ENCODE measurements at regions not wholly inside any gene's neighbourhood (a gene's known extent, or its start where the extent isn't known, plus 50 kb on each side); places are given as distances from the start of the nearest gene placed in this dataset.

DNA sequence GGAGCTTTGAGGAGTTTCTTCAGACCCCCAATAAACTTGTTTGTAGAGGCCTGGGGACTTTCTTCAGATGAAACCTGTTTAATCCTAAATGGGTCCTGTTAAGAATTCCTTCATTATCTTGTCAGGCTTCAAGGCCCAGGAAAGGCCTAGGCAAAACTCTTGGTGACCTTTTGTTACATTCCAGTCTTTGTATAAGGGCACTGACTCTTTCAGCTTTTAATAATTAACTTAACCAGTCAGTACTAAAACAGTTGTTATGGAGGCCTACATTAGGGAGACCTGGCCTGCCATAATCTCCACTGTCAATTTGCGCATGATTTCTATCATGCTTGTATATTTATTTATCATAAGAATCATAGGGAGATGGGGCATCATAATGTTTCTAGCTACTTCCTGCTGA lies 110.2 kb downstream of the FCRL5 start:
- in situ Hi-C loops (cut with MboI): no loop called here
- H3K9me2 ChIP-seq (ENCODE audit: insufficient read depth): no peaks in the 10 kb centered on the region
- no peaks in the 10 kb centered on the region for H3F3A ChIP-seq (ENCODE audit: insufficient read depth)
- no peaks in the 10 kb centered on the region for H3K36me3 ChIP-seq (ENCODE audit: low read depth)
- no peak for DNase-seq
- no peaks in the 10 kb centered on the region for H3K27me3 ChIP-seq (replicated peaks; ENCODE audit: insufficient read depth)
- H3K4me1 ChIP-seq (ENCODE audit: insufficient read depth): no peaks in the 10 kb centered on the region
- H3K4me3 ChIP-seq: no peak overlapping the region
- TF ChIP-seq EZH2 (IDR thresholded peaks at IDR 0.05; ENCODE audit: insufficient read depth, poor library complexity, severe bottlenecking) (no peak), EZH2phosphoT487 (IDR thresholded peaks at IDR 0.05; ENCODE audit: insufficient read depth, low read depth) (no peak)
- H3K79me2 ChIP-seq (ENCODE audit: insufficient read depth): no peaks in the 10 kb centered on the region
- no peak overlapping the region for H3K9ac ChIP-seq
- H4K20me1 ChIP-seq (ENCODE audit: insufficient read depth): no peaks in the 10 kb centered on the region
- H3K27ac ChIP-seq: no peak overlapping the region
- H3K4me2 ChIP-seq (ENCODE audit: unreplicated experiment): no peak overlapping the region
- H3K9me3 ChIP-seq (ENCODE audit: low read depth): no peaks in the 10 kb centered on the region
- no peak overlapping the region for H2AFZ ChIP-seq
- 86 to 91% methylated on average over 1 of the region's 1 CpG for WGBS, 2 experiments (ENCODE audit: low coverage in 1 of 2, low lambda C conversion rate in 2 of 2, missing lambda C conversion rate in 2 of 2)

DNA sequence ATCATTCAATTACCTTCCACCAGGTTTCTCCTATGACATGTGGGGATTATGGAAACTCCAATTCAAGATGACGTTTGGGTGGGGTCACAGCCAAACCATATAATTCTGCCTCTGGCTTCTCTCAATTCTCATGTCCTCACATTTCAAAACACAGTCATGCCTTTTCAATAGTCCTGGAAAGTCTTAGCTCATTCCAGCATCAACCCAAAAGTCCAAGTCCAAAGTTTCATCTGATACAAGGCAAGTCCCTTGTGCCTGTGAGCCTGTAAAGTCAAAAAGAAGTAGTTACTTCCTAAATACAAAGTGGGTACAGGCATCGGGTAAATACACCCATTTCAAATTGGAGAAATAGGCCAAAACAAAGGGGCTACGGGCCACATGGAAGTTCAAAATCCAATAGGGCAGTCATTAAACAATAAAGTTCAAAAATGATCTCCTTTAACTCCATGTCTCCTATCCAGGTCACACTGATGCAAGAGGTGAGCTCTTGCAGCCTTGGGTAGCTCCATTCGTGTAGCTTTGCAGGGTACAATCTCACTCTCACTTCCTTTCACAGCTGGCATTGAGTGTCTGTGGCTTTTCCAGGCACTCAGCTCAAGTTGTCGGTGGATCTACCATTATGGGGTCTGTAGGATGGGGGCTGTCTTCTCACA lies 112.9 kb downstream of the FCRL5 start:
- no peak overlapping the region for H3K27ac ChIP-seq
- no peaks in the 10 kb centered on the region for H3K79me2 ChIP-seq (ENCODE audit: insufficient read depth)
- H3K4me3 ChIP-seq: no peak overlapping the region
- no peak overlapping the region for H3K4me2 ChIP-seq (ENCODE audit: unreplicated experiment)
- H3K36me3 ChIP-seq (ENCODE audit: low read depth): no peaks in the 10 kb centered on the region
- no peaks in the 10 kb centered on the region for H3K27me3 ChIP-seq (replicated peaks; ENCODE audit: insufficient read depth)
- WGBS, 2 experiments (ENCODE audit: low coverage in 1 of 2, low lambda C conversion rate in 2 of 2, missing lambda C conversion rate in 2 of 2): 35 to 41% methylated on average over 5 of the region's 5 CpGs
- no peaks in the 10 kb centered on the region for H3F3A ChIP-seq (ENCODE audit: insufficient read depth)
- DNase-seq: no peak
- H2AFZ ChIP-seq: no peak overlapping the region
- in situ Hi-C loops (cut with MboI): no loop called here
- no peaks in the 10 kb centered on the region for H4K20me1 ChIP-seq (ENCODE audit: insufficient read depth)
- no peaks in the 10 kb centered on the region for H3K9me2 ChIP-seq (ENCODE audit: insufficient read depth)
- TF ChIP-seq EZH2phosphoT487 (IDR thresholded peaks at IDR 0.05; ENCODE audit: insufficient read depth, low read depth): no peak
- no peak for TF ChIP-seq EZH2 (IDR thresholded peaks at IDR 0.05; ENCODE audit: insufficient read depth, poor library complexity, severe bottlenecking)
- no peak overlapping the region for H3K9ac ChIP-seq
- H3K9me3 ChIP-seq (ENCODE audit: low read depth): no peaks in the 10 kb centered on the region
- H3K4me1 ChIP-seq (ENCODE audit: insufficient read depth): no peaks in the 10 kb centered on the region

DNA sequence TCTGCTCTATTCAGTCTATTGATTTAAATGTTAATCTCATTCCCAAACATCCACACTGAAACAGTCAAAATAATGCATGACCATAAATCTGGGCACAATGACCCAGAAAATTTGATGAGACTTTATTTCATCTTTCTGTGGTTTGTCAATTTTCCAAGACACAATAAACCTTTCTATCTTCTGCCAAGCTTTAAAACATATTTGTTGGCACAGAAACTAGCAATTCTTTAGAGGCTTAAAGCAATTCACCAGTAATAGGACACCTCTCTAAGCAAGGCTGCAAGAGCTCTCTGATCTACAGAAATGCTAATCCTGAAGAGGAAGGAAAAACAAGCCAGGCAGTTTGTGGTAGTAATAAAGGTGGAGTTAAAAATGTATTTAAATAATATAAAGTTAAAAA lies 113.7 kb downstream of the FCRL5 start:
- Histone ChIP-seq H4K20me1 (ENCODE audit: insufficient read depth) (no peaks in the 10 kb centered on the region), H3F3A (ENCODE audit: insufficient read depth) (no peaks in the 10 kb centered on the region), H3K79me2 (ENCODE audit: insufficient read depth) (no peaks in the 10 kb centered on the region), H3K4me3 (no peak overlapping the region), H3K4me2 (ENCODE audit: unreplicated experiment) (no peak overlapping the region), H3K9ac (no peak overlapping the region), H2AFZ (no peak overlapping the region), H3K36me3 (ENCODE audit: low read depth) (no peaks in the 10 kb centered on the region), H3K9me2 (ENCODE audit: insufficient read depth) (no peaks in the 10 kb centered on the region), H3K27ac (no peak overlapping the region), H3K27me3 (replicated peaks; ENCODE audit: insufficient read depth) (no peaks in the 10 kb centered on the region), H3K9me3 (ENCODE audit: low read depth) (no peaks in the 10 kb centered on the region), H3K4me1 (ENCODE audit: insufficient read depth) (no peaks in the 10 kb centered on the region)
- TF ChIP-seq EZH2 (IDR thresholded peaks at IDR 0.05; ENCODE audit: insufficient read depth, poor library complexity, severe bottlenecking) (no peak), EZH2phosphoT487 (IDR thresholded peaks at IDR 0.05; ENCODE audit: insufficient read depth, low read depth) (no peak)
- peak; percentile 2 for DNase-seq
- in situ Hi-C loops (cut with MboI): no loop called here

DNA sequence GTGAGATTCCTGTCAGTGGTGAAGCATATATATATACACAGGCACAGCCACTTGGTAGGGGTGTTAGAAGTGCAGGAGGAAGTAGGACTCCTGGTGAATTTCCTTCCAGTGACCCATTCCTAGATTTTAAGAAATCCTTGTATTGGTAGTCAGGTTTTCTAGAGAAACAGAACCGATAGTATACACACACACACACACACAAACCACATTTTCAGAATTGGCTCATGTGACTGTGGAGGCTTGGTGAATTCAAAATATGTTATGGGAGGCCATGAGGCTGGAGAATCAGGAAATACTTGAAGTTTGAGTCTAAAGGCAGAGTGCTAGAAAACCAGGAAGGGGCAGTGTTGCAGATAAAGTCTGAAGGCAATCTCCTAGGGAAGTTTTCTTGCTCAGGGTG lies 114.2 kb downstream of the FCRL5 start:
- Histone ChIP-seq H3K9me3 (ENCODE audit: low read depth) (no peaks in the 10 kb centered on the region), H3F3A (ENCODE audit: insufficient read depth) (no peaks in the 10 kb centered on the region), H3K27ac (no peak overlapping the region), H3K27me3 (replicated peaks; ENCODE audit: insufficient read depth) (no peaks in the 10 kb centered on the region), H3K4me2 (ENCODE audit: unreplicated experiment) (no peak overlapping the region), H3K4me3 (no peak overlapping the region), H2AFZ (no peak overlapping the region), H3K9ac (no peak overlapping the region), H3K79me2 (ENCODE audit: insufficient read depth) (no peaks in the 10 kb centered on the region), H3K36me3 (ENCODE audit: low read depth) (no peaks in the 10 kb centered on the region), H3K9me2 (ENCODE audit: insufficient read depth) (no peaks in the 10 kb centered on the region), H3K4me1 (ENCODE audit: insufficient read depth) (no peaks in the 10 kb centered on the region), H4K20me1 (ENCODE audit: insufficient read depth) (no peaks in the 10 kb centered on the region)
- 33 to 42% methylated on average over 1 of the region's 1 CpG for WGBS, 2 experiments (ENCODE audit: low coverage in 1 of 2, low lambda C conversion rate in 2 of 2, missing lambda C conversion rate in 2 of 2)
- in situ Hi-C loops (cut with MboI): no loop called here
- no peak for TF ChIP-seq EZH2phosphoT487 (IDR thresholded peaks at IDR 0.05; ENCODE audit: insufficient read depth, low read depth)
- no peak for TF ChIP-seq EZH2 (IDR thresholded peaks at IDR 0.05; ENCODE audit: insufficient read depth, poor library complexity, severe bottlenecking)
- DNase-seq: peak; percentile 26

DNA sequence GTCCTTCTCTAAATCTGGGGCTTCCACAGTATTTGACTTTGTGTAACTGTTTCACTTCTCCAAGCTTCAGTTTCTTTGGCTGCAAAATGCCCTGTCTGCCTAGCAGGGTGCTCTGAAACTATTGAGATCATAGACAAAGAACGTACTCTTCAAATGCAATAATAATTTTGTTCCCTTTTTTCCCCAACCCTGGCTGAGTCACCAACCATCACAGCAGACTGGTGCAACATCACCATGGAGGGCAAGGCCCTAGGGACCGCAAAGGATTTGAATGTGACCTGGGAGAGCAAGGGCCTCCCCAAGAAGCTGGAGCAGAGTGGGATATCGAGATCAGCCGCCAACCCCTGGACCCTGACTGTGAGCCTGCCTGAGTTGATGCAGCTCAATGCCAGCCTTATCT lies 115.0 kb downstream of the FCRL5 start:
- no peak overlapping the region for H3K9ac ChIP-seq
- H3F3A ChIP-seq (ENCODE audit: insufficient read depth): no peaks in the 10 kb centered on the region
- no peaks in the 10 kb centered on the region for H3K9me3 ChIP-seq (ENCODE audit: low read depth)
- no peaks in the 10 kb centered on the region for H3K79me2 ChIP-seq (ENCODE audit: insufficient read depth)
- in situ Hi-C loops (cut with MboI): no loop called here
- no peaks in the 10 kb centered on the region for H3K36me3 ChIP-seq (ENCODE audit: low read depth)
- H3K27me3 ChIP-seq (replicated peaks; ENCODE audit: insufficient read depth): no peaks in the 10 kb centered on the region
- H3K27ac ChIP-seq: no peak overlapping the region
- no peaks in the 10 kb centered on the region for H3K9me2 ChIP-seq (ENCODE audit: insufficient read depth)
- H3K4me2 ChIP-seq (ENCODE audit: unreplicated experiment): no peak overlapping the region
- no peak for TF ChIP-seq EZH2 (IDR thresholded peaks at IDR 0.05; ENCODE audit: insufficient read depth, poor library complexity, severe bottlenecking)
- no peak for TF ChIP-seq EZH2phosphoT487 (IDR thresholded peaks at IDR 0.05; ENCODE audit: insufficient read depth, low read depth)
- no peak overlapping the region for H2AFZ ChIP-seq
- no peaks in the 10 kb centered on the region for H4K20me1 ChIP-seq (ENCODE audit: insufficient read depth)
- no peak overlapping the region for H3K4me3 ChIP-seq
- DNase-seq: peak; percentile 3
- no peaks in the 10 kb centered on the region; the same call in 1 of the 2 replicates for H3K4me1 ChIP-seq (ENCODE audit: insufficient read depth)
- 63 to 66% methylated on average over 4 of the region's 4 CpGs for WGBS, 2 experiments (ENCODE audit: low coverage in 1 of 2, low lambda C conversion rate in 2 of 2, missing lambda C conversion rate in 2 of 2)
